ENCODE measurements at regions not wholly inside any gene's neighbourhood (a gene's known extent, or its start where the extent isn't known, plus 50 kb on each side); places are given as distances from the start of the nearest gene placed in this dataset.

GRCh38 chr5:81819556-81820317 lies 68.8 kb upstream of the SSBP2 start:
- CTCF ChIA-PET = interaction anchor here (1.3 to 1.5 kb wide), 2 partner anchors 16 to 32 kb away, joined by 3 to 4 read pairs; no protein-coding TSS in a partner anchor
- POLR2A ChIA-PET = no interaction called here
- DNase-seq (ENCODE audit: extremely low spot score) = no peak
- TF ChIP-seq CTCF (IDR thresholded peaks at IDR 0.05; ENCODE audit: control extremely low read depth, extremely low read depth, low read depth, missing control alignments) = no peak

GRCh38 chr5:81817980-81818379 lies 67.1 kb upstream of the SSBP2 start:
- TF ChIP-seq CTCF (IDR thresholded peaks at IDR 0.05; ENCODE audit: control extremely low read depth, extremely low read depth, low read depth, missing control alignments) = no peak
- no peak for DNase-seq (ENCODE audit: extremely low spot score)
- ChIA-PET POLR2A (no interaction called here), CTCF (no interaction called here)

GRCh38 chr5:81817086-81817485 lies 66.2 kb upstream of the SSBP2 start:
- POLR2A ChIA-PET = no interaction called here
- CTCF ChIA-PET = interaction anchor here (1.4 kb wide), 1 partner anchor 9 kb away, joined by 3 read pairs; no protein-coding TSS in a partner anchor
- no peak for TF ChIP-seq CTCF (IDR thresholded peaks at IDR 0.05; ENCODE audit: control extremely low read depth, extremely low read depth, low read depth, missing control alignments)
- DNase-seq (ENCODE audit: extremely low spot score) = no peak

GRCh38 chr5:81815321-81815720 lies 64.4 kb upstream of the SSBP2 start:
- POLR2A ChIA-PET = no interaction called here
- CTCF ChIA-PET = no interaction called here
- no peak for DNase-seq (ENCODE audit: extremely low spot score)
- no peak for TF ChIP-seq CTCF (IDR thresholded peaks at IDR 0.05; ENCODE audit: control extremely low read depth, extremely low read depth, low read depth, missing control alignments)

GRCh38 chr5:81808106-81808505 lies 57.2 kb upstream of the SSBP2 start:
- no peak for DNase-seq (ENCODE audit: extremely low spot score)
- ChIA-PET CTCF (interaction anchor here (1.7 to 2.2 kb wide), 2 partner anchors 8 to 21 kb away, joined by 3 to 6 read pairs; no protein-coding TSS in a partner anchor), POLR2A (no interaction called here)
- TF ChIP-seq CTCF (IDR thresholded peaks at IDR 0.05; ENCODE audit: control extremely low read depth, extremely low read depth, low read depth, missing control alignments) = no peak

GRCh38 chr5:81805086-81805485 lies 54.2 kb upstream of the SSBP2 start:
- no peak for DNase-seq (ENCODE audit: extremely low spot score)
- POLR2A ChIA-PET = no interaction called here
- CTCF ChIA-PET = interaction anchor here (0.6 kb wide), 1 partner anchor 146 kb away, joined by 3 read pairs; no protein-coding TSS in a partner anchor
- TF ChIP-seq CTCF (IDR thresholded peaks at IDR 0.05; ENCODE audit: control extremely low read depth, extremely low read depth, low read depth, missing control alignments) = no peak

All from GM10248 (cell line).